HG02763 (cell line): ENCODE measurements at regions not wholly inside any gene's neighbourhood (a gene's known extent, or its start where the extent isn't known, plus 50 kb on each side); places are given as distances from the start of the nearest gene placed in this dataset.

Experiments used
- ATAC-seq: cut with Tn5 transposase; IDR thresholded peaks from one replicate; pipeline ENCODE4 v1.9.1; 2021; ENCODE audit warnings: mild to moderate bottlenecking, moderate library complexity; ENCODE audit not compliant: unreplicated experiment

GRCh38 chr2:103264058-103264768, 502.4 kb downstream of the TMEM182 start:
- no peak for ATAC-seq

GRCh38 chr2:103265521-103265920, 503.7 kb downstream of the TMEM182 start:
- ATAC-seq: no peak

DNA sequence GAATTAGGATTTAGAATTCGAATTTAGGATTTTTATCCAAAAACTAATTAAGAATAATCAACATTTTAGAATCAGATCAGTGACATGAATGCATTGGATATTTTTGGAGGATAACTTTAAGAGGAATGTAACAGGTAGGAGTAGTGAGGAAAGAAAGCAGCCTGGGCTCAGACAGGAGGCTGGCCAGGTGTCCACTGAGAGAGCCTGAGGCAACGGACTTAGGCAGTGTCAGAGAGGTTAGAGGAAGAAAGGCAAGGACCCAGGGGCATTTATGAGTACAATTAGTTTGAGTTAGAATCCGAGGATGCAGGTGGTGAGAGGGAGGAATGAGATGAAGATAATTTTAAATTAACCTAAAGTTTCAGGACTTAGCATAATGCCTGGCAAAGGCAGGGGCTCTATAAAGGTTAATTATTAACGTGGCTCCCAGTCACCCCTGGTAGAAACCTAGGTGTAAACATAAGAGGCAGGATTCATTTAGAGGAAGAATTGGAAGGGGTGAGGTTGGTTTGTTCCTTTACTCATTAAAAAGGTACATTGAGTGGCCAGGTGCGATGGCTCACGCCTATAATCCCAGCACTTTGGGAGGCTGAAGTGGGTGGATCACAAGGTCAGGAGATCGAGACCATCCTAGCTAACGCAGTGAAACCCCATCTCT, 507.1 kb downstream of the TMEM182 start:
- no peak for ATAC-seq

GRCh38 chr2:103276869-103277268, 515.0 kb downstream of the TMEM182 start:
- no peak for ATAC-seq

- ATAC-seq: no peak
Observed at GRCh38 chr2:103284750-103285149, 522.9 kb downstream of the TMEM182 start.

GRCh38 chr2:103285354-103285753, 523.5 kb downstream of the TMEM182 start:
- ATAC-seq: no peak

GRCh38 chr2:103287746-103288145, 525.9 kb downstream of the TMEM182 start:
- ATAC-seq: no peak

DNA sequence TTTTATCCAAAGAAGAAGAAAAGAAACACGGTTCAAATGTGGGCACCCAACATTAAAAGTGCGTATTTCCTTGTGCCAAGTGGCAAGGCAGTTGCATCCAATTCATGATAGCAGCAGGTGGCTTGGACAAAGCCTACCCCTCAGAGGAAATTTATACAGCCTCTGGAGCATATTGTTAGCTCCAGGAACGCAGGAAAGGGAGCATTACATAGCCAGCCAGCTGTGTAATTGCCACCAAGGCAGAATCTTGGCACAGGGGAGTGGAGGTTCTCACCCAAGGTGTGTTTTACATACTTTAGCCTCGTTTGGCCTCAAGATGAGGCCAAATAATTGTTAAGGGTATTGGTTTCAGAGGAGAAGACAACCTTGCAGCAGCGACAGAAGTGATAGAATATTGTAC, 526.9 kb downstream of the TMEM182 start:
- no peak for ATAC-seq

GRCh38 chr2:103289105-103289725, 527.4 kb downstream of the TMEM182 start:
- no peak for ATAC-seq

- no peak for ATAC-seq
Observed at GRCh38 chr2:103292573-103292972, 530.7 kb downstream of the TMEM182 start.

DNA sequence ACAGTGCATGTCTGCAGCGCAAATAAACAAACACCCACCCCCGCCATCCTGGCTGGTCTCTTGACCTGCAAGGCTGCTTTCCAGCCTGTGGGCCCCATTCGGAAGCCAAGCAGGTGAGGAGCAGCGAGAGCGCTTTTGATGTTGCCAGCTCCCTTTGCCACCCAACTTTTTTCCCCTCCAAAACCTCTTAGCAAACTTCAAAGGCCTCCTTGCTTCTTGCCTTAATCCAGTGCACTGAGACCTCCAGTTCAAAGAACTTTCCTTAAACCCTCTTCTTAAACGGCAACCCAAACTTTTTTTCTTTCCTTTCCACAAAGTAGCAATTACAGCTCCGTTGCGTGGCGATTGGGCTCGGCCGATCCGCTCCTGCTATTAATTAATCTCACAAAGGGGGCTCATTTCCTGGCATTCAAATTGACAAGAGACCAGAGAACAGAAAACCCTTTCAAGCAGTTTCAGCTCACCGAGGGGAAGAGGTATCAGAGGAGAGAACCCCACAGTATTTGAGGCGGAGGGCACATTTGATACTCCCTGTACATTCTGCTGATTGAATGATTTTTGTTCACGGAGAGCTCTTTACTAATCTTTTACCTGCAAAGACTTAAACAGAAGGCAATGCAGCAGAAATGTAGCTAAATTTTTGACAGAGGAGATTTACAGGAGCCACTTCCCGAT, 531.4 kb downstream of the TMEM182 start:
- ATAC-seq: no peak

DNA sequence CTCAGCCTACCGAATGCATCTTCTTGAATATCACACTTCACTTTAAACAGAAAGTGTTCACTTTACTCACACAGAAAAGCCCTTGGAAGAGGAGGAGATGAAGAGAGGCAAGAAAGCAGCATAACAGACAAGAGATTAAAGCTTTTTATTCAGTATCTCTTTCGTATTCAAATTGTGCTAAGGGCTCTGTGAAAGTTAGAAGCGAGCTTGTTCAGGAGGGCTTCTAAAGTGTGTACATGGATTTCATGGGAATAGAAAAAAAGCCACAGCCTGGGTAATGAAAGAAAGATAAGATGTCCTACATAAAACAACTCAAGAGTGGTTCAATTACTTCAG, 531.9 kb downstream of the TMEM182 start:
- ATAC-seq: no peak

GRCh38 chr2:103294420-103294819, 532.6 kb downstream of the TMEM182 start:
- ATAC-seq: no peak

DNA sequence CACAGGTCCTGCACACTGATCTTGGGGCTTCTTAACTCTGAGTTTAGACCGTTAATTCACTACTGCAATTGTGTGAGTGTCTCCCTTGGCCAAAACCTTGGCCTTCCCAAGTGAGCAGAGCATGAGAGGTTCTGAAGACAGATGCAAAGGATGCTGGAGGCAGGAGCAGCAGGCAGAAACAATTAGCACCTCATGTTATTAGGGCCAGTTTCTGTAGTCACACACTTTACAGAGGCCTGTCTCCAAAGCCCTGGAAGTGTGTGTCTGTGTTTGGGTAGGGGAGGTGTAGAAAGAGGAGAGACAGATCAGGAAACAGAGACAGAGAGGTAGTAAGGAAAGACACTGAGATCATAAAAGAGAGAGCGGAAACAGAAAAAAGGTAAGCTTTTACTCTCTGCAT, 533.8 kb downstream of the TMEM182 start:
- ATAC-seq: no peak

DNA sequence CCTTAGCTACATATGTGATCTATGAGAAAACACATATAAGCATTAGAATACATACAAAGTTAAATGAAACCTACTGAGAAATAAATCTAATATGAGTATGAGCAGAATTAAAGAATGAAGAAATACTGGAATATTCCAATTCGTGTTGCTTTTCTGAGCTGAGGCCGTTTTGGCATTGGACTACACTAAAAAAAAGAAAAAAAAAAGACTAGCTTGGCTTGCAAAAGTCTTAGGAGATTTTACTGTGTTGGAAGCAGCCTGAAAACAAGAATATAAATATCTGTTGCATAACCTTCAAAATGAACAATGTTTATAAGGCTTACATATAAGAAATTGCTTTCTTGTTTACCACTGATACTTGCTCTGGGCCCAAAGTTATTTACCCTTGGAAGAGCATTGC, 562.8 kb downstream of the TMEM182 start:
- ATAC-seq: no peak

DNA sequence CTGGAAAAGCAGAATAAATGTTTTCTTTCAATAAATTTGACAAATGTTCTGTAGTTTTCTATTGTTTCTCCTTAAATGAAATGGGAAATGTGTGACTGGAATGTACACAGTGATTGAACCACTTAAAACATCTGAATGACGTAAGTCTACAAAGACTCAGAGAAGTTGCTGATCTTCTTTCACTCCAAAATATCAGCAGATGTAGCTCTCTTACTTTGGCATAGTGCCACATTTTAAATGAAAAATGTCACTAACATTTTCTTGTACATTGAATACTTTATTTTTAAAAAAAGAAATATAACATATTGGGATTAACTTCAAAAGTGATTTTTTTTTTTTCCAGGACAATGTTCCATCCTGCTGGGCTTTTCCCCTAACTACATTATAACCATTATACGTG, 565.6 kb downstream of the TMEM182 start:
- ATAC-seq: no peak

DNA sequence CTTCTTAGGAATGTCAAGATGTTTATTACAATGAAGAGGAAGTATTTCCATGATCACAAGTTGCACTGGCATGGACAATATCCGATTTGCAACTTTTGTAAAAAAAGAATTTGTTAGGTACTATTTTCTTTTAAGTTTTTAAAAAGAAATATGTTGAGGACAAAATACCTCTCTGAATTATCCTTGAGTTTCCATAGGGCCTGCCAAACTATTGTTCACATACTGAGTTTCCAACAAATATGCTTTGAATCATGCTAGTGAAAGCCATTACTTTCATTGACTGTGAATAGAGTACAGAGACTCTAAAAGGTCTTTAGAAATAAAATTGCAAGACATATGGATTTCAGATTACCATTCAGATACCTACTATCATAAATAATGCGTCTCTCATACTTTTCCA, 566.1 kb downstream of the TMEM182 start:
- ATAC-seq: no peak

- ATAC-seq: no peak
Observed at GRCh38 chr2:103335403-103335802, 573.6 kb downstream of the TMEM182 start.

- no peak for ATAC-seq
Observed at GRCh38 chr2:103338819-103339218, 577.0 kb downstream of the TMEM182 start.

- ATAC-seq: no peak
Observed at GRCh38 chr2:103346780-103347179, 584.9 kb downstream of the TMEM182 start.

- ATAC-seq: no peak
Observed at GRCh38 chr2:103353774-103354173, 591.9 kb downstream of the TMEM182 start.

DNA sequence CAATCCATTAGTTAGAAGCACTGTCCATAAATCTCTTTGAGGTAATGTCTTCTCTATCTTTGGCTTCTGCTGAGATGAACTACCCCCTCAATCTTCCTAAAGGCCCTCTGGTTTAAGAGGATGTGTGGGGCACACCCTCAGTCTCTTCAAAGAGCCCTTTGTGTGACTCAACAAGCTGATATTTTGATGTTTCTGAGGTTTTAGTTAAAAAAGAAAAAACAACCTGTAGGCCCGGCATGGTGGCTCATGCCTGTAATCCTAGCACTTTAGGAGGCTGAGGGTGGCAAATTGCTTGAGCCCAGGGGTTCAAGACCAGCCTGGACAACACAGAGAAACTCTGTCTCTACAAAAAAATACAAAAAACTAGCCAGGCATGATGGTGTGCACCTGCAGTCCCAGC, 593.5 kb downstream of the TMEM182 start:
- ATAC-seq: no peak
